PC-3 (cell line): ENCODE measurements at regions not wholly inside any gene's neighbourhood (a gene's known extent, or its start where the extent isn't known, plus 50 kb on each side); places are given as distances from the start of the nearest gene placed in this dataset.

Source experiments
- EZH2 ChIP-seq: fragments of 300-600 bp; sonication (generic); IDR thresholded peaks from one replicate; pipeline ENCODE4 v1.6.1; 2017; ENCODE audit warnings: antibody characterized with exemption, mild to moderate bottlenecking, low read length; ENCODE audit not compliant: unreplicated experiment
- EZH2phosphoT487 ChIP-seq: fragments of 300-600 bp; sonication (generic); IDR thresholded peaks from 2 replicates; pipeline ENCODE4 v1.6.1; 2018; ENCODE audit warnings: mild to moderate bottlenecking, antibody characterized with exemption, low read length, borderline replicate concordance
- TF ChIP-seq, protein P1 (sequence below): fragments of 300-600 bp; sonication (generic); conservative IDR thresholded peaks from 2 replicates; pipeline ENCODE4 v1.5.1; 2017; ENCODE audit warnings: antibody characterized with exemption, low read depth, mild to moderate bottlenecking, low read length

DNA sequence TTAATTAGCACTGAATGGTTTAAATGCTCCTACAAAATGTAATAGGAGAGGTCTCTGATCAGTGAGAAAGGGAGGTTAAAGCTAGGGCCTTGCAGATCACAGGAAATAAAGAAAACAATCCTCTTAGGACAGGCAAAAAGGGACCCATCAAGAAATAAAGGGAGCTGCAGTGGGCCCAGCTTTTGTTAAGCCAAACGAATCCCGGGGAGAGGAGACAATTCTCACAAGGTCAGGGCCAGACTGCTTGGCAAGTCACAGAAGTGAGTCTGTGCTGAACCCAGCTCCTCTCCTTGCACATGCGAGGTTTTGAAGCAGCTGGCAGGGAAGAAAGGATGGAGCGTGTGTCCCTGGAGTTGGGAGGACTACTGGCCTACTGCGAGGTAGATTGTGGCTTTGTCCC lies 285.8 kb downstream of the COG6 start:
- TF ChIP-seq EZH2 (no peak), EZH2phosphoT487 (no peak)
- TF ChIP-seq, protein P1, sequence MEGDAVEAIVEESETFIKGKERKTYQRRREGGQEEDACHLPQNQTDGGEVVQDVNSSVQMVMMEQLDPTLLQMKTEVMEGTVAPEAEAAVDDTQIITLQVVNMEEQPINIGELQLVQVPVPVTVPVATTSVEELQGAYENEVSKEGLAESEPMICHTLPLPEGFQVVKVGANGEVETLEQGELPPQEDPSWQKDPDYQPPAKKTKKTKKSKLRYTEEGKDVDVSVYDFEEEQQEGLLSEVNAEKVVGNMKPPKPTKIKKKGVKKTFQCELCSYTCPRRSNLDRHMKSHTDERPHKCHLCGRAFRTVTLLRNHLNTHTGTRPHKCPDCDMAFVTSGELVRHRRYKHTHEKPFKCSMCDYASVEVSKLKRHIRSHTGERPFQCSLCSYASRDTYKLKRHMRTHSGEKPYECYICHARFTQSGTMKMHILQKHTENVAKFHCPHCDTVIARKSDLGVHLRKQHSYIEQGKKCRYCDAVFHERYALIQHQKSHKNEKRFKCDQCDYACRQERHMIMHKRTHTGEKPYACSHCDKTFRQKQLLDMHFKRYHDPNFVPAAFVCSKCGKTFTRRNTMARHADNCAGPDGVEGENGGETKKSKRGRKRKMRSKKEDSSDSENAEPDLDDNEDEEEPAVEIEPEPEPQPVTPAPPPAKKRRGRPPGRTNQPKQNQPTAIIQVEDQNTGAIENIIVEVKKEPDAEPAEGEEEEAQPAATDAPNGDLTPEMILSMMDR: no peak
